Anterior cingulate cortex (tissue), 58 donors: ENCODE measurements at regions not wholly inside any gene's neighbourhood (a gene's known extent, or its start where the extent isn't known, plus 50 kb on each side); places are given as distances from the start of the nearest gene placed in this dataset.

Experiments
- DNase-seq, 58 donors: peaks; one replicate each; lab custom pipeline; 2025; lab: John Stamatoyannopoulos, UW

DNA sequence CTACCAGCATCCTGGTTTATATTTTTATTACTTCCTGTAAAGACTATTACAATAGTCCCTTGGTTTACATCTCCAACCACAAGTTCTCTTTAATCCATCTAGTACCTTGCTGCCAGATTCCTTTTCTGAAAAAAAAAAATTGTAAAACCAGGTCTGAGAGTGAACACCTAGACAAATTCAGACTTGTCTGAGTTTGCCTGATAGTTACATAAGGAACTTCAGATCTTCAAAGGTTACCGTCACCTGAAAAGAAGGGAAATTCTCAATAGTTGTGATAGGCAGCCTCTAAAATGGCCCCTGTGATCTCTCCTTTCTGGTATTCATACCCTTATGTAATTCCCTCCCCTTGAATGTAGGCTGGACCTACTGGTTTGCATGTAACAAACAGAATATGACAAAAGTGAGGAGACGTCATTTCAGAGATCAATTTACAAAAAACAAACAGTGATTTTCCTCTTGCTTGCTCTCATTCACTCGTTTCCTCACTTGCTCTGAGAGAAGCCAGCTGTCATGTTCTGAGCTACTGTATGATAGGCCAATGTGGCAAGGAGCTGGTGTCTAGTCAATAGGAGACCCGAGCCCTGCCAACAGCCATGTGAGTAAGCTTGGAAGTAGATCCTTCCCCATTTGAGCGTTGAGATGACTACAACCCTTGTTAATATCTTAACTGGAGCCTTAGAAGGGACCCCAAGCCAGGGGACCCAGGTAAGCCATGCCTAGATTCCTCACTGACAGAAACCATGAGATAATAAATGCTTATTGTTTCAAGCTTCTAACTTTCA lies 110.9 kb upstream of the LSM8 start:
- no peak for DNase-seq

DNA sequence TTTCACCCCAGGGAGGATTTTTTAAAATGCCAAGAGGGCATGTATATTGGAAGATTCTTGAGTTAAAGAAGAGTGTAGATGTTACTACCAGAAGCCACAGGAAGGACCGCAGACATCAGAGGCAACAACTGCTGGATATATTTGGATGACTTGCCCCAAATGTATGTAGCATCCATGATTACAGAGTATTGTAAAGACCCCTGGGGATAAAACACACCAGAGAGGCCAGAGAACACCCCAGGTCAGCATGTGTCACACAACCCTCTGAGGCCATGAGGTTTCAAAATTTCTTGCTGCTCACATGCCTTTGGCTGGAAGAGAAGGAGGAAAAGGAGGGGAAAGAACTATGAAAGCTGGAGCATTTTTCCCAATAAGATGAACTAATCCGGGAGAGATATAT lies 108.0 kb upstream of the LSM8 start:
- no peak for DNase-seq

DNA sequence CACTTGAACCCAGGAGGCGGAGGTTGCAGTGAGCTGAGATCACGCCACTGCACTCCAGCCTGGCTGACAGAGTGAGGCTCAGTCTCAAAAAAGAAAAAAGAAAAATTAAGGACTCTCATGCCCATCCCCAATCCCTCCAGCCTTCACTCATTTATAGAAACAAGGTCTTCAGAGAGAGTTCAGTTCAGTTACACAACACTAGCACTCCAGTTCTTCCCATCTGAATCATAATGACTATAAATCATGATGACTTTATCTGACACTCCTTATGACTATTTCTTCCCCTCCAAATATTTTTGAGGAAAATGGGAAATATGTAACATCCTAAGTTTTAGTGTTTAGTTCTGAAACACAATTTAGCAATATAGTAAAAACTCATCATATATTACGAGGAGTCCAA lies 107.4 kb upstream of the LSM8 start:
- DNase-seq = no peak

DNA sequence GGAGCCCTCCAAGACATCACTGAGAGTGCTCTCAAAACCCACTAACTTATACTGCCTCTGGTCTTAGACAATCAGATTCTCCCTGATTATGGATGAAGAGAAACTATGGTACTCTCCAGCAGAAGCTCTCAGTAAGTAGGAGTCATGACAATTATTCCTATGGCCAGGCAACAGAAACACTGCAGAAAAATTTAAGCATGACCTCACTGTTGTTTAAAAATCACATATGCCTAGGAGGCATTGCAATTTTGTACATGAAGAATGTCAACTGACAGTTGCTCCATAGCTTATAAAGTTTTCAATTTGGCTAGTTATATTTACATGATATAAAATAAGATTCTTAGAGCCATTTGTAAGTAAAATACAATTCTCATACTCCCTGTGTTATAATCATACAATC lies 105.9 kb upstream of the LSM8 start:
- DNase-seq = no peak

DNA sequence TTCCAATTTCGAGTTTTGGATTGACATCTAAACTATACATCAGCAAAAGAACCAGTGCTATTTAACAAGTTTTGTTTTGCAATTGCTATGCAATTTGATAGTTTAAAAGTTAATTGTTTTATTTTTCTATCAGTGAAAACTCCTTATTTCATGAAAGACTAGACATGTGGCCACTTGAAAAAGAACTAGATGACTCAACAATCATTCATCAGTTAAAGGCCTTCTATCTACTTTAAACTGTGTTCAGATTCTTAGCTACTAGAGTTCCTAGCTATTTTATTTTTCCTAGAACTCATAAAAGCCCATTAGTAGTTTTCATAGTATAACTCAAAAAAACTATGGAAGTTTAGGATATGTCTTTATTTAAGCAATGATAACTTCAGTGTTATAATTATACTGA lies 104.6 kb upstream of the LSM8 start:
- DNase-seq = no peak

DNA sequence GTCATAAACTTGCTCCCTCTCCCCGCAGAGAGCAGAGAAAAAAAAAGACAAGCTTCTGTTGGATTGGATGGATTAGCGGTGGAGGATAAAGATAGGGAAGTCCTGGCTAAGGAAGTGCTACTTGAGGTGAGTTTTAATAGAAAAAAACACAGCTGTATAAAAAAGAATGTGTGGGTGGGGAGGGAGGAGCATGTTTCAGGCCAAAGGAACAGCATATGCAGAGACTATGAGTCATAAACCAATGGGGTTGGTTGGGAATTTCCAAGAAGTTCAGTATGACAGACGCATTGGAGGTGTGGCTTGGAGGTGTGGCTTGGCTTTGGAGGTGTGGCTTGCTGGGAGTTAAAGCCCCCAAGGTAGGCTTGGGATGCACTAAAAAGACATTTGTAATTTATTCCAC lies 103.0 kb upstream of the LSM8 start:
- no peak for DNase-seq

DNA sequence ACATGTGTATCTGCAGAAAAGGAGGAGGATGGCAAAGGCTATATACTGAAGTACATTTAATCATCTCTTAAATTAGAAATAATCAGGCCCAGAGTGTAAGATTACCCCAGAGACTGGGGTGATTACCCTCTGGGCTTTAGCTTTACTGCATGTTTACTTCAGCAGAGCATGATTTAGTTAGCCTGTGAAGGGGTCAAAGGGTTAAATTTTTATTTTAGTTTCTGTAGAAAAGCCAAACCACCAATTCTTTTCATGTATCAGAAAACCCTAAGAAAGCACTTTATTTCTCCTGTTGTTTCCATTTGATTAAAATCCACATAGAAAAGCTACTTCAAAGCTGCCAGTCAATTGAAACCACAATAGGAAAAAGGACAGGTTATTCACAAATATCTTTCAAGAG lies 101.5 kb upstream of the LSM8 start:
- DNase-seq = no peak

DNA sequence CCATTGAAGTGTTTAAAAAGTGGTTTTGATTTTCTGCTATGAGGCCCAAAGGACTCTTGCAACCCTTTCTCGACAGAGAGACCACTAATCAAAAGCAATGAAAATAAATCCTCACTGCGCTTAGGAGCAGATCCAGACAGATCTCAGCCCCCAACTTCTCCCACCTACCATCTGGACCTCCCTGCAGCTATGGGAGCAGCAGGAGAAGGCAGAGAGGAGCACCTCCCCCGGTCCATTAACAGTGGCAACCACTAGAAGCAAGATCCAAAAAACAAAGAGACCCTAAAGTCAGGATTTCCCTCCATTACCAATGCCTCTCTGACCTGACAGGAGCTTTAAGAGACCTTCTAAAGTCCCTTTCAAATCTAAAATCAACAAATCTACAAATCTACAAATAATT lies 99.0 kb upstream of the LSM8 start:
- peak in 8 of 58 donors; percentile 0 to 21 (median 4) for DNase-seq

DNA sequence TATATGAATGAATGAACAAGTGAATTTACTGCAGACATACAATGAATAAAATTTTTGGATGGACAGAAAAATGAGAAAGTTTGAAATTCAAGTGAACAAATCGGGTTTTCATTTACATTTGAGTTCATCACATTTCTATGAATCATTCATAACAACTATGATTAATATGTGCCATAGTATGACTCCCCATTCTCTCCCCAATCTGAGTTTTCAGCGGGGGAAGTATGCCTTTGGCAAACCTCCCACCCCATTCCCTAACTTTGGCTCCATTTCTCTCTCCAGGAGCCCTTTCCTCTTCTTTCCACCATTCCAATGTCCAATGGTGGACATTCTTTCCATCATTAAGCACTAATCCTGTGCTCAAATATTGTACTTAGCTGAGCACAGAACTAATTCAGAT lies 96.8 kb upstream of the LSM8 start:
- no peak for DNase-seq

DNA sequence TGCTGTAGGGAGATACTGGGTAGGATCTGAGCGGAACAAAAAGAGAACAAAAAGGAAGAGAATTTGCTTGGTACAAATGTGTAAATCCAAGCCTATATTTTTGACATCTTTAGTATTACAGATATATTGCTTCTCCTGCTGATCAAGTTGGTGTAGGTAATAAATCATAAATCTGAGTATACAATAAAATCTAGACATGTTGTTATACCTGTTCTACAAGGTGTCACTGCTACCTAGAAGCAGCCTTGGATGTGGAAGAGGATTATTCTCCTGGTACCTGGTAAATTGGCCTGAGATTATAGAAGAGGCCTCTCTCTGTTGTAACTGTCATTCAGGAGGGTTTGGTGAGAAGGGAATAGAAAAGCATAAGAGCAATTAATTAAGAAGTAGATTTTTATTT lies 89.9 kb upstream of the LSM8 start:
- no peak for DNase-seq

DNA sequence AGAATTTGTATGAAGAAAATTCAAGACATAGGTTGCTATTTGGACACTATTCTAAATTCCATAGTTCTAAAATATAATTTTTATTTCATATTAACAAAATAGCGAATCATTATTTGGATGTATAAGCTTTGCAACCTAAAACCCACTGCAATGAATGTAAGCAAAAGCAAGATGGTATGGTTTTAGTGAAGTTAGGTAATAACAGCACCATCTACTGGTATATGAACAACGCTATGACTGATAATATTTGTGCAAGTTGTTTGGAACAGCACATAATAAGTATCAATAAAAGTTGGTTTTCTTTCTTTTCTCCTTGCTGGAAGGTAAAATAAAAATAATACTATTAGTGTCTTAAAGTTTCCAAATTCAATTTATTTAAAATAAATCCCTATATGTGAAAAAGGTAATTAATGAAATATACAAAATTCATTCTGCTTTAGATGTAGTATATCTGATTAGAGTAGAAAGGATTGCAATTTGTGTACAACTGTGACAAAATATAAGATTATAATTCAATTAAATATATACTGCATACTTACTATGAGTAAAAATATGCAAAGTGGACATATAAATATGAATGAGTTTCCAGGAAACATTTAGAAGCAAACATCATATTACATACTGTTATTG lies 79.0 kb upstream of the LSM8 start:
- DNase-seq = peak in 1 of 58 donors; percentile 1

DNA sequence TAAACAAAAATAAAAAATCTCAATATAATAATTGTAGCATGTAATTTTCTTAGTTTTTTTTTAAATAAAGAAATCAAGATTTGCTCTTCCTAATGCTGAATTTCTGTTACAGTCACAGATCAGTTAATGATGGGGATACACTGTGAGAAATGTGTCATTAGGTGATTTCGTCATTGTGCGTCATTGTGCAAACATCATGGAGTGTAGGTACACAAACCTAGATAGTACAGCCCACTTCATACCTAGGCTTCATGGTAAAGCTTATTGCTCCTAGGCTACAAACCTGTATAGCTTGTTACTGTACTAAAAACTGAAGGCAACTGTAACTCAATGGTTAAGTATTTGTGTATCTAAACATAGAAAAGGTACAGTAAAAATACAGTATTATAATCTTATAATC lies 74.4 kb upstream of the LSM8 start:
- no peak for DNase-seq

DNA sequence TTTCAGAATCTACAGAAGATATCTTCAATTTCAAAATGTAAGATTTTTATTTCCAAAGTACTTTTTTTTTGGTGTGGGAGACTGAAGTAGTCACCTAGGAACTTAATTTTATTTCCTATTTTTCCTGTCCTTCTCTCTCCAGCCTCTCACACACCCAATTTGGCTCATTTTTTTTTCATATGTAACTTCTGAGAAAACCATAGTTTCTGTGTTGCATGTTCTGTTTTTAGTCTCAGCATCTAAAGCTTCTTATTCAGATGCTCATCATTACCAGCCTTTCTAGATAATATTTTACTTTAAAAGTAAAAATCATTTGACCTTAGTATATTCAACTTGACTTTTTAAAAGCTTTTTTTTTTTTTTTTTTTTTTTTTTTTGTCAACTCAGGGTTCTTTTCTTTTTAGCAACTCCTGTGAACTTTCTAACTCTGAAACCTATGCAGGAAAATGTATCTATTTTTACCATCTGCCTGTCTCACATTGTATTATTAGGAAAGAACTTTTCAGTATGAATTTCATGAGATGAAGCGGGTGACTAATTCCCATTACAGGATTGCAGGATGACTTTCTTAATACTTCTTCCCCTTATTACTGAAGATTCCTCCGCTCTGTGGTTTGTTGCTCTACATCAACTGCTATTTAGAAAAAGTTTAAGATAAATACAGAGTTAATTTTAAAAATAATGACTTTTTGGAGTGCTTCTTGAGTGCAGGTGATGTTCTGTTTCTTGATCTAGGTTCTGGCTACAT lies 73.6 kb upstream of the LSM8 start:
- no peak for DNase-seq

DNA sequence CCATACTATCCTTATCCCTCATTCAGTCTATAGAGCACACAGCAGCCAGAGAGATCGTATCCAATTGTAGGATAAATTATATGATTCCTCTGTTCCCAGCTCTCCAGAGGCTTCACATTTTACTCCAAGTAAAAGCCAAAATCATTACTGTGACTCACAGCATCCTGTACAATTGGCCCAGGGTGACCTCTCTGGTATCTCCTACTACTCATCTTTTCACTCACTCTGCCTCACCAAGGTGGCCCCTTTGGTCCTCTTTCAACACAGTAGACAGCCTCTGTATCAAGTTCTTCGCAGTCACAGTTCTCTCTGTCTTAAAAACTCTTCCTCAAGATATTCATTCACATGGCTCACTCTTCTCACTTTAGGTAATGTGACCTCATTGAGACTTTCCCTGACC lies 72.6 kb upstream of the LSM8 start:
- DNase-seq = no peak

DNA sequence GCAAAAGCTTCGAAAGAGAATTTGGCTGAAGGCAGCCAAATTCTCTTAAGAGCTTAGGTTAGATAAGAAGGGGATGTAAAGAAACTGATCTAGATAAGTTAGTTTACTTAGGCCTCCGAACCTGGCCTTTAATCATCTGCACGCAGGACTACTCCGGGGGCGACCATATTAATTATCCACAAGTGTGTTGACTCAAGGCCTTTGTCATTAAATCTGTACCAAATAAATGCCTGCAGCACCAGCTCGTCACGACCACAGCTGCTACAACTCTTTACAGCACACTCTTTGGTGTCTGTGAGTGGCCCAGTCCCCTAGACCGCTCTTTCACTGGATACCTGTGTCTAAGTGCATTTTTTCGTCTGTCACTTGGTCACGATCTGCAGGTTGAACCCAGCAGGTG lies 69.8 kb upstream of the LSM8 start:
- no peak for DNase-seq

DNA sequence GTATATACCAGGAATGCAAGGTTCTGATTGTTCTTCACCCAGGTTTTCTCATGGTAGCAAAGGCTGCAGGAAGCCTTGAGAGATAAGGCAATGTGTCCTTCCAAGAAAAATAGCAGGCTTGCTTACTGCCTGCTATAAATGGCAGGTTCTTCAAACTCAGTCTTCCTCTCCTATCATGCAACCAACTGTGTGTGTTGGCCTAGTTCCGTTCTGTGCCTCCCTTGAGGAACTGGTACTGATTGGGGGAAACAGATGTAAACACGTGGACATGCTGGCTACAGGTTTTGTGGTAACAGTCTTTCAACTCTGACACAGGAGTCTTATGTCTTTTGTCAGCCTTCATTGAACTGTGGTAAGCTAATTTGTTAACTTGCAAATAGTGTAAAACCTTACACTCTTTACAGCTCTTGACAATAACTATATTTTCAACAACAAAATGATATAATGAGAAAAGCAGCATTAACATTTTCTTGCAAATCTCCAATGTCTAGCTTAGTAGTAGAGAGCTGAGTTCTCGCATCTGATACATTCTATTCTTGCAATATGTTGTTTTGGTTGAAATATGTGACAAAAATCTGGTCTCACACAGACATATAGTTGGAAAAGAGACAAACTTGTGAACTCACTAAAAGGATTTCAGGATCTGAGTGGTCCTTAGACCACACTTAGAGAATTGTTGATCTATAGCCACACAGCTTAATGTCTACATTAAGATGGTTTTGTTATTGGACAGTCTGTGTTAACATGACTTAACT lies 54.7 kb upstream of the LSM8 start:
- DNase-seq = peak in 2 of 58 donors; percentile 0 to 1

DNA sequence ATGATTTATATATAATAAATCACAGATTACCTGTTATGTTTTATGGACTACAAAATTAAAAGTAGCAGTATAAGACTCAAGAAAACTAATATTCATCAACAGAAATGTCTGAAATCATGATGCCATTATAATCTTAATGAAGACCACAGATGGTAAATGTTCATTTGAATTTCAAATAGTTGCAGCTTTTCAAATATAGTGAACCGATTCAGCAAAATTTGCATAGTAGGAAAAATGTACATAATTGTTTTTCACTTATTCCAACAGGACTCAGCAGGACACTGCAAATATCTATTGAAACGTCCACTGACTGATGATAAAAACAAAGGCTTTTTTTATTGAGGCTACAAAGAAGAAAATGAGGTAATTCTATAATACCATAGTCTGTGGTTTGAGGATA lies 51.2 kb upstream of the LSM8 start:
- no peak for DNase-seq
